Astrocyte (in vitro differentiated cells and primary cell): ENCODE measurements at regions not wholly inside any gene's neighbourhood (a gene's known extent, or its start where the extent isn't known, plus 50 kb on each side); places are given as distances from the start of the nearest gene placed in this dataset.

ENCODE experiments used
- EZH2 ChIP-seq: IDR thresholded peaks from 2 replicates; pipeline ENCODE4 v1.6.1; 2012; ENCODE audit warnings: mild to moderate bottlenecking, low read length, inconsistent platforms; ENCODE audit not compliant: insufficient read depth
- TF ChIP-seq, protein P1 (sequence below): IDR thresholded peaks from 2 replicates; pipeline ENCODE4 v1.5.1; 2011; ENCODE audit warnings: low read depth, mild to moderate bottlenecking, inconsistent platforms, low read length, moderate library complexity; ENCODE audit not compliant: insufficient read depth

DNA sequence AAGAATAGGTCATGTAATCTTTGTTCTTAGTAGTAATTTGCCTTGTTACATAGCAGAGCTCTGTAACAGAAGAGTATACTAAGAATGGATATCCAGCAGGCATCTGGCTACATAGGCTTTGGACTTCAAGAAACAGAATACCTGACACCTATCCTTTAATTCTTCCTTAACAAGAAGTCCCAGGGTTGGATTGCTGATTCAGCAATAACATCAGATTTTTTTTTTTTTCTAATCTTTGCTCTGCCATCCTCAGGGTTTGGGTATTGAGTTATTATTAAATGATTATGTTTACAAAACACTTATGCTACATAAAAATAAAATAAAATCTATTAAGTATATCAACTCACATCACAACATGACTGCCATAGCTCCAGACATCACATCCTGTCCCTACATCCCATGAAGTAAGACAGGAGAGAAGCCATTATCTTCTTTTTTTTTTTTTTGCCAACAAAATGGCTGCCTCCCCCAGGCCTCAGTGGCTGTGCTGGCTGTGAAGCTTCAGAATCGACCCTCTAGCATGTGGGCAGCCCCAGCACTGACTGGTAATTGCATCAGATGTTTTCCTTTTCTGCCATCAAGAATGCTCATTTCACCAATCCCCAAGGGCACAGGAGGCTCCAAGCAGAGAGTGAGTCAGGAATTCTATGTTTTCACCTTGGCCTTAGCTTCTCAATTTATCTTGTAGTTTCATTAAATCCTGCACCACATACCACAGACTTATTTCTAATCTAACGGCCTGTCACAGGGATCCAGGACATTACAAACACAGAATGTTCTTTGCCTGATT, 186.2 kb downstream of the DICER1 start:
- no peak for TF ChIP-seq EZH2
- TF ChIP-seq, protein P1, sequence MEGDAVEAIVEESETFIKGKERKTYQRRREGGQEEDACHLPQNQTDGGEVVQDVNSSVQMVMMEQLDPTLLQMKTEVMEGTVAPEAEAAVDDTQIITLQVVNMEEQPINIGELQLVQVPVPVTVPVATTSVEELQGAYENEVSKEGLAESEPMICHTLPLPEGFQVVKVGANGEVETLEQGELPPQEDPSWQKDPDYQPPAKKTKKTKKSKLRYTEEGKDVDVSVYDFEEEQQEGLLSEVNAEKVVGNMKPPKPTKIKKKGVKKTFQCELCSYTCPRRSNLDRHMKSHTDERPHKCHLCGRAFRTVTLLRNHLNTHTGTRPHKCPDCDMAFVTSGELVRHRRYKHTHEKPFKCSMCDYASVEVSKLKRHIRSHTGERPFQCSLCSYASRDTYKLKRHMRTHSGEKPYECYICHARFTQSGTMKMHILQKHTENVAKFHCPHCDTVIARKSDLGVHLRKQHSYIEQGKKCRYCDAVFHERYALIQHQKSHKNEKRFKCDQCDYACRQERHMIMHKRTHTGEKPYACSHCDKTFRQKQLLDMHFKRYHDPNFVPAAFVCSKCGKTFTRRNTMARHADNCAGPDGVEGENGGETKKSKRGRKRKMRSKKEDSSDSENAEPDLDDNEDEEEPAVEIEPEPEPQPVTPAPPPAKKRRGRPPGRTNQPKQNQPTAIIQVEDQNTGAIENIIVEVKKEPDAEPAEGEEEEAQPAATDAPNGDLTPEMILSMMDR = no peak
